ENCODE measurements at regions not wholly inside any gene's neighbourhood (a gene's known extent, or its start where the extent isn't known, plus 50 kb on each side); places are given as distances from the start of the nearest gene placed in this dataset.

GRCh38 chr12:46468160-46468559 lies 95.6 kb upstream of the SLC38A2 start:
- H3K9me1 ChIP-seq (replicated peaks; ENCODE audit: control insufficient read depth, extremely low read depth, insufficient read depth, low read length) = no peaks in the 10 kb centered on the region
- no peak overlapping the region for H3K27ac ChIP-seq (ENCODE audit: insufficient read depth, low read depth, low read length)
- CTCF ChIA-PET = no interaction called here
- no peak overlapping the region for H3K9ac ChIP-seq (replicated peaks; ENCODE audit: extremely low read depth, insufficient read depth, low read length)
- intact Hi-C loops (cut with micrococcal nuclease) = loop anchor here (1.0 kb wide), 1 partner anchor 23 kb away; no protein-coding TSS in a partner anchor
- TF ChIP-seq GATA2 (IDR thresholded peaks at IDR 0.05; ENCODE audit: insufficient read depth, insufficient read length, low read depth, low read length) = no peak
- peak; percentile 9 for TF ChIP-seq JUN (IDR thresholded peaks at IDR 0.05; ENCODE audit: borderline replicate concordance, insufficient read depth, insufficient read length, low read depth)
- no peak for TF ChIP-seq EZH2 (IDR thresholded peaks at IDR 0.05; ENCODE audit: borderline replicate concordance, low read depth, low read length, severe bottlenecking)
- no peak overlapping the region for H2AFZ ChIP-seq (ENCODE audit: low read depth, low read length)
- no TSS peak for BruUV-seq (replicated peaks)
- POLR2A ChIA-PET = no interaction called here
- no peak overlapping the region for H3K4me3 ChIP-seq (replicated peaks in 1 of 3; ENCODE audit: insufficient read depth in 1 of 3, low read depth in 1 of 3, low read length in 3 of 3)
- FAIRE-seq (peak; percentile 73), DNase-seq (ENCODE audit: low read depth, low spot score) (no peak)
- dilution Hi-C loops (cut with MboI; ENCODE audit: extremely low pct_ligation_motif_present, low sequenced_read_pairs) = no loop called here
- peaks cover 47% of the 10 kb centered on the region for H3K4me1 ChIP-seq (ENCODE audit: control insufficient read depth, extremely low read depth, insufficient read depth, low read length)
- no peaks in the 10 kb centered on the region for H3K27me3 ChIP-seq (ENCODE audit: control insufficient read depth in 2 of 2, insufficient read depth in 2 of 2, low read length in 2 of 2)
- H3K36me3 ChIP-seq (ENCODE audit: control insufficient read depth in 2 of 2, extremely low read depth in 1 of 2, insufficient read depth in 2 of 2, low read length in 2 of 2) = no peaks in the 10 kb centered on the region
- peak overlapping the region; percentile 52 for H3K4me2 ChIP-seq (ENCODE audit: insufficient read depth, low read length)
- no peaks in the 10 kb centered on the region for H3K79me2 ChIP-seq (ENCODE audit: control insufficient read depth, insufficient read depth, low read length)
- no peaks in the 10 kb centered on the region for H4K20me1 ChIP-seq (replicated peaks; ENCODE audit: control insufficient read depth, extremely low read depth, insufficient read depth, low read length)
- H3K9me3 ChIP-seq (replicated peaks; ENCODE audit: control insufficient read depth, insufficient read depth, low read length) = no peaks in the 10 kb centered on the region

- Histone ChIP-seq H3K9me3 (replicated peaks; ENCODE audit: control insufficient read depth, insufficient read depth, low read length) (no peaks in the 10 kb centered on the region), H3K36me3 (ENCODE audit: control insufficient read depth in 2 of 2, extremely low read depth in 1 of 2, insufficient read depth in 2 of 2, low read length in 2 of 2) (no peaks in the 10 kb centered on the region), H2AFZ (ENCODE audit: low read depth, low read length) (no peak overlapping the region), H3K27ac (ENCODE audit: insufficient read depth, low read depth, low read length) (no peak overlapping the region), H3K4me3 (replicated peaks in 1 of 3; ENCODE audit: insufficient read depth in 1 of 3, low read depth in 1 of 3, low read length in 3 of 3) (no peak overlapping the region), H3K9ac (replicated peaks; ENCODE audit: extremely low read depth, insufficient read depth, low read length) (no peak overlapping the region), H3K27me3 (ENCODE audit: control insufficient read depth in 2 of 2, insufficient read depth in 2 of 2, low read length in 2 of 2) (no peaks in the 10 kb centered on the region), H3K9me1 (replicated peaks; ENCODE audit: control insufficient read depth, extremely low read depth, insufficient read depth, low read length) (no peaks in the 10 kb centered on the region), H4K20me1 (replicated peaks; ENCODE audit: control insufficient read depth, extremely low read depth, insufficient read depth, low read length) (no peaks in the 10 kb centered on the region), H3K4me2 (ENCODE audit: insufficient read depth, low read length) (no peak overlapping the region), H3K79me2 (ENCODE audit: control insufficient read depth, insufficient read depth, low read length) (no peaks in the 10 kb centered on the region), H3K4me1 (ENCODE audit: control insufficient read depth, extremely low read depth, insufficient read depth, low read length) (peaks cover 25% of the 10 kb centered on the region)
- DNase-seq (ENCODE audit: low read depth, low spot score) (no peak), FAIRE-seq (no peak)
- ChIA-PET POLR2A (no interaction called here), CTCF (no interaction called here)
- dilution Hi-C loops (cut with MboI; ENCODE audit: extremely low pct_ligation_motif_present, low sequenced_read_pairs) = no loop called here
- intact Hi-C loops (cut with micrococcal nuclease) = no loop called here
- BruUV-seq (replicated peaks) = no TSS peak
- TF ChIP-seq POLR2A (IDR thresholded peaks at IDR 0.05; ENCODE audit: low read depth, low read length) (no peak), FOS (IDR thresholded peaks at IDR 0.05; ENCODE audit: borderline replicate concordance, insufficient read depth, low read length) (no peak), GATA2 (IDR thresholded peaks at IDR 0.05; ENCODE audit: insufficient read depth, insufficient read length, low read depth, low read length) (no peak), JUN (IDR thresholded peaks at IDR 0.05; ENCODE audit: borderline replicate concordance, insufficient read depth, insufficient read length, low read depth) (no peak)
- TF ChIP-seq, protein P1, sequence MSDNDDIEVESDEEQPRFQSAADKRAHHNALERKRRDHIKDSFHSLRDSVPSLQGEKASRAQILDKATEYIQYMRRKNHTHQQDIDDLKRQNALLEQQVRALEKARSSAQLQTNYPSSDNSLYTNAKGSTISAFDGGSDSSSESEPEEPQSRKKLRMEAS (IDR thresholded peaks at IDR 0.05; ENCODE audit: insufficient read depth, insufficient read length) = no peak
These were observed 92.7 kb upstream of the SLC38A2 start for GRCh38 chr12:46465307-46465706.

All from endothelial cell of umbilical vein (primary cell).